ENCODE measurements at regions not wholly inside any gene's neighbourhood (a gene's known extent, or its start where the extent isn't known, plus 50 kb on each side); places are given as distances from the start of the nearest gene placed in this dataset.
A peak's percentile ranks its signal among the peaks of the same experiment; 100 is the strongest.

DNA sequence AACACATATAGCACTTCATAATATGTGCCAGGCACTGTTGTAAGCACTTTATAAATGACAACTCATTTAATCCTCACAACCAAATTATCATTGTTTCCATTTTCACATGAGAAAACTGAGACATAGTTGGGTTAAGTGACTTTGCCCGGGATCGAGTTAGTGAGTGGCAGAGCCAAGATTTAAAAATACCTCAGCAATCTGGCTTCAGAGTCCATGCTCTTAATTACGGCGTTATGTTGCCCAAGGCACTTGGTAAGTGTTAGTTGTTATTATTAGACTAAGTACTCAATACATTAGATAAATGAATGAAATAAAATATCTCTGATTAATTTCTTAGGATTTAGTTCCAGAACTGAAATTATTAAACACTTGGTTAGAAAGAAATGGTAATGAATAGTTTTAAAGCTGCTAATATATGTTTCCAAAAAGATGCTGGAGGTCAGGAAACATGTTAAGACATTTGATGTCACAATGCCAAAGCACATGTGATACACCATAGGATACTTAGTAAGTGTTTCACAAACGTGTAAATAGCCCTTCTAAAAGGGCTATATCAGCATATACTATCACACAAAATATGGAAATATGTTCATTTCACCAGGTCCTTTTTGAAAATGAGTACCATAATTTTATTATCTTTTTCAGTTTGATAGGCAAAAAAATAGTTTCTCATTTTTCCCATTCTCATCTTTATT, 301.9 kb downstream of the GPAT3 start:
- no peak for DNase-seq

DNA sequence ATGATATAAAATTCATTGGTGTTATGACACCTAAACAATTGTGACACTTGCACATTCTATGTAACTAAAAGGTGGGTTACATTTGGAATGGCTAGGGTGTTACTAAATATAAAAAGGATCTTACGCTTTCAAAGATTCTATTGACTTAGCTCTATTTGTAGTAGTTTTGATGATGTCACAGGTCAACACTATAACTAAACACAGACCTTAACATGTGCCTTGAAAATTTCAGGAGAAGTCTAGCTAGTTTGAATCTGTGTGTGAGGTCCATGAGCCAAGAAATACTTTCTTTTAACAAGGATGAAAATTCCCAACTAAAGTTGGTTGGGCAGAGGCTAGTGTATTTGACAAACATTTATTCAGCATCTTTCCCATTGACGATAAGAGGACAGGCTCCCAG, 298.0 kb downstream of the GPAT3 start:
- no peak for DNase-seq

DNA sequence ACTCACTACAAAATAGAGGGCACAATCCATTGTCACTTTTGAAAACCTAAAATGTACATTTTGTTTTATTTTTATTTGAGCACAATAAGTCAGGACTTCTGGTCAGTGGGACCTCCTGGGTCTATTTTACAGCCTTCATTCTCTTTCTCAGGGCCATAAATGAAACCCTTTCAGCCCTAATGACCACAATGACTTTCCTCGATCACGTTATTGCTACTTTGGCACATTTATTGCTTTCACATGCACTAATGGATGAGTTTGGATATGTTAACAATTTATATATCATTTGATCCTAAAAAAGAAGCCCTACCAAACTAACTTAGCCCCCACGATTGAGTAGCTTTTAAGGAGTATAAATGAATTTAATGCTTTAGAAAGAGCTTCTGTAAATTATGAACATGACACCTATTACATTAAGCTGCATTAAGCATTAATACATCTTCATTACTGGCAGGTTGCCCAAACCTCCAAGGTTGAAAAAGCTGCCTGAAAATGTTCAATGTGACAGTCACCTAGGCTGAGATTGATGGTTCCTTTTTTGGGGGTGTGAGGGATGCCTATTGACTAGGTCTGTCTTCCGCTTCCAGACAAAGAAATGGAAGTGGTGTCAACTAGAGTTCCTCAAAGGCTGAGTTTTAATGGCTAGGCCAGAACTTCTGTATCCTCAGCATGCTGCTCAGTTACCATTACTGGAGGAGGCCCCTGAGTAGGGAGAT, 296.4 kb downstream of the GPAT3 start:
- DNase-seq: no peak

DNA sequence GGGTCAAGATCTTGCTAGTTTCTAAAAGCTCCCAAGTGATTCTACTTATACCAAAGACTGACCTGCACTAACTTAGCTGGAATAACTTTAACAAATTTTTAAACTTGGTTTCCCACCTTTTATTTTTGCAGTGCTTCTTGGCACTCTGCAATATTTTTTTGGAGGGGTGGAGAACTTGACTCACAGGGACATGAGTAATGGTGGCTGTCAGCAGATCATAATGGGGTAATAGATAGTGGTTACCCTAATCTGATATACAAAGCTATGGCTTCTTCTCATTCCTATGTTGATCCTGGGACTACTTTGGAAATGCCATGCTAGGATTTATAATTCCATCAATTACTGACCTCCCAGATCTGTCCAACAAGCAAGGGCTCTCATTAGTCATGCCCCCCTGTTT, 295.7 kb downstream of the GPAT3 start:
- no peak for DNase-seq

DNA sequence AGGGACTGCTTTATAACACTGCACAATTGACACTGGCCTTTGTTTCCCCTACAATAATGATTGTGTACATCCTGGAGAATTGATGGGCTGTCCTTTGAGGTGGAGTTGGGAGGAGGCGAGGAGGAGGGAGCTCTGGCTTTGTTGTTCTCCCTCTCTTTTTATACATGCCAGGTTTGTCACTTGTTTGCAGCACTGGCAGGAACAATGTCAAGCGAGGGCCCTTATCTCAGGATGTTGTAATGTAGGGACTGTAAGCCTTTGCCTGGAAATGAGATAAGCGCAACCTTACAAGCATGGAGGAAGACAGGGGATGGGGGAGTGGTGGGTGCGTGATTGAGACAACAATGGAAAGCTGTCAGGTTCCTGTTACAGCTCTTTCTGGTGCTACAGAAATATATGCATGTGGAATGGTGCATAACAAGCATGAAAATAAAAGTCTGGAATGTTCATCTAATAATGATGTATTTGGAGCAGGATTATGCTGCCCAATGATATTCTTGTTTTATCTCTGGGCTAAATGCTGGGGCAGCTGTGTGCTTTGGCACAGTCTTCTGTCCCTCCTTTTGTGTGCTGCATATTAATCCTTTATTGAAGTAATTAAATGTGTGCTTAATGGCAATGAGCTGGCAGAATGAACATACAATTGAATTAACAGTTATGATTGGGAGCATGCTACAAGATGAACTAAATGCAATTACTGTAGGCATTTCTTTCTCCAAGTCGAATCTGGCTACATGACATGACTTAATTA, 294.4 kb downstream of the GPAT3 start:
- no peak for DNase-seq

DNA sequence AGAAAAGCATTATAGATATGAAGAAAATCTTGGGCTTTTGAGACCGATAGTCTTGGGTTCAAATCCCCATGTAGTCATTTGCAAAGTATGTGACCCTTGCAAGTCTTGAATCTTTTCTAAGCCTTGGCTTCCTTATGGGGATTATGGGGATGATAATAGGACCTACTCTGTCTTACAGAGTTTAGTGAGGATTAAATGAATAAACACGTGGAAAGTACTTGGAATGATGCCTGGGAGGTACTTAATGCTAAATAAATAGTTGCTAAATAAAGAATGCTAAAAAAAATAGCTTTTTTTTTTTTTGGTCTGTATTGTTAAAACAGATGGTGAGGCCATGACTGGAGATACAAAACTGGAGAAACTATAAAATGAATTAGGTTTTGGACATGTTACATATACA, 292.7 kb downstream of the GPAT3 start:
- DNase-seq: no peak

DNA sequence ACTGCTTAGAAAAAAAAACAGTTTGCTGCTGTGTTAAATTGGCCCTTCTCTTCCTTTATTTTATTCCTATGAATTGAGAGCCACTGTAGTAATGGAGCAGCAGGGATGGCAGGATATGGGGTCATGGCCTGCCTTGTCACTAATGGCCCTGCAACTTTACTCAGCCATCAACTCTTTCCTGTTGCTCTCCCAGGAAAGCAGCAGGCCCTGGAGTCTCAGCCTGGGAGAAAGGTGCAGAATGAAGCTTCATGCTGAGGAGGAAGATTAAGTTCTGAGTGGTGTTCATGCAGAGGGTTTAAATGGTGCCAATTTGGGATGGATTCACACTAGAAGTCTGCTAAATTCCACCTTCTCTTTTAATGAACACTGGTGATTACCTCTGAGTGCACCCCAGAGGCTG, 285.6 kb downstream of the GPAT3 start:
- no peak for DNase-seq

DNA sequence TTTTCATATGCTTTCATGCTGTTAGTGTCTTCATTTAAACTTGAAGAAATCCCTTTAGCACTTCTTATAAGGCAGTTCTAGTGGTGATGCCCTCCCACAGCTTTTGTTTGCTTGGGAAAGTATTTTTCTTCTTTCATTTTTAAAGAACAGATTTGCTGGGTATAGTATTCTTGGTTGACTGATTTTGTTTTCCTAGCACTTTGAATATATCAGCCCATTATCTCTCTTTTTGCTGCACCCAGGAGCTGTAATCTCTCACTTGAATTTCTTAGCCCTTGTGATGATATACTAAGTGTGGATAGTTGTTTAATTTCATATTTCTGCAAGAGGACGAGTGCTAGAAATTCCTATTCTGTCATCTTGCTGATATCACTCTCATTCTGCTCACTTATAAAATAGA, 283.7 kb downstream of the GPAT3 start:
- no peak for DNase-seq

DNA sequence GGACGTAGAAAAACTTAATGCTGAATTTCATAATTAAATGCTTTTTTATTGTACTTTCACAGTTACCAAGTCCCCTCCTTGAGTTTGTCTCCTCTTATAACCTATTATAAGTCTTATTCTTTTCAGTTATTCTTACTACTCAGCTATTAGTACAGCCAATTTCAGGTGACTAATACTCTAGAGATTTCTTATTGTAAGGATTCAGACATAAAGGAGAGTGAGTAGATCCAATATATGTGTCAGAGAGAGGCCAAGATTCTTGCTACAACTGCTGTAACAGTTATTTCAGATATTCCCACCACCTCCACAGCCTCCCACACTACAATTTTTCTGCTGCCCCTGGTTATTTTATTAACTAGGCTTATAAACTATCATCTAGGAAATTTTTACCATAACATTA, 274.5 kb downstream of the GPAT3 start:
- DNase-seq: no peak

DNA sequence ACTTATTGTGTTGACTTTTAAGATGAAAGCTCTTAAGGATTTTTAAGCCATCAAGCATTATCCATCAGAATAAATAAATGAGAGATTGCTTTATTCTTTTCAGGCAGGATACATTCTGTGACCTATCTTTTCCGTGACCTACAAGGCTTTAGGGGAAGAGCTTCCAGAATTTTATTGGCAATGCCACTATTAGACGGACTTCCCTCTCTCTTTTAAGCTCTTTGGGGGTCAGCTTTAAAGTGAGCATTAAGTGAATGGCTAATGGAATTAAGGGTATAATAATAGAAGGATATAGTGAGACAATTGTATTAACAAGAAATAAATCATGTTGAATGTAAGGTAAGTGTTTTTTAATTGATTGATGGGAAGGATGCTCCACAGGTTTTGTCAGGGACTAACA, 273.7 kb downstream of the GPAT3 start:
- DNase-seq: no peak

DNA sequence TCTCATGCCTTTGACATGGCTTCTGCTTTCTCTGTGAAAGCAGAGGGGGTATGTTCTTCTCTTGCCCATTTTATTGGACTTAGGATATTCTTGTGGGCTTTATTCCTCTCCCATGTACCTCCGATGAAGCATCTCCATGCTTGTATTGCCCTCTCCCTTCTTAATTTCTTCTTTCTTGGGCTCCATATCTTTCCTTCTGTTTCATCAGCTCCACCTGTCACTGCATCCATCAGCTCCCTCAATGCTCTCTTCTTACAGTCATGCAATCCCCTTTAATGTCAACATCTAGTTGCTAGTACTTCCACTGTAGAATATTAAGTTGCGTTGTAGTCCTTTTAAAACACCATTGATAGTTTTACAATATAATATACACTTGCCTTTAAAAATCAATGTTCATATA, 257.6 kb downstream of the GPAT3 start:
- no peak for DNase-seq

DNA sequence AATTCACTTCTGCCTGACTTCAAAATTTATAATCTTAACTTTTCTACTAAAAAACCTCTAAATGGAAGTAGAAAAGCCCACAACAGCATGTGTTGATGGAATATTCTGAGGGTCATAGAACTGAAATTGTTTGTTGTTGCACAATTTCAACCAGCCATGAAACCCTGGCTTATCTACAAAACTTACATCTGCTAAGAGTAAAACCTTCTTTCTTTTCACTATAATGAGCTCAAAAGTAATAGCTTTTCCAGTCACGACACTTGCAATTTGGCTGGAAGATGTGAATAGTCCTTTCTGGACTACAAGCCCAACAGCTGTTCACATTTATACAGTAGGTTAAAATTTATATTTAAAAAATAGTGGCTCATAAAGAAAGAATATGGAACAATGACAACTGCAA, 250.0 kb downstream of the GPAT3 start:
- DNase-seq: no peak

DNA sequence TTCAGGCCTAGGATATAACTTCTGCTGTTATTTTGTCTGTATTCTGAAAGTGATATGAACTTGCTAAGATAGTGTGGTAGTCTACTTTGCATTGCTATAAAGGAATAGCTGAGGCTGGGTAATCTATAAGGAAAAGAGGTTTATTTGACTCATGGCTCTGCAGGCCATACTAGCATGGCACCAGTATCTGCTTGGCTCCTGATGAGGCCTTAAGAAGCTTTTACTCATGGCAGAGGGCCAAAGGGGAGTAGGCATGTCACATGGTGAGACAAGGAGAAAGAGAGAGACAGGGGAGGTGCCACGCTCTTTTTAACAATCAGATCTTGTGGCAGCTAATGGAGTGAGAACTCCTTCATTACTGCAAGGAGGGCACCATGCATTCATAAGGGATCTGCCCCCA, 247.3 kb downstream of the GPAT3 start:
- DNase-seq: no peak

DNA sequence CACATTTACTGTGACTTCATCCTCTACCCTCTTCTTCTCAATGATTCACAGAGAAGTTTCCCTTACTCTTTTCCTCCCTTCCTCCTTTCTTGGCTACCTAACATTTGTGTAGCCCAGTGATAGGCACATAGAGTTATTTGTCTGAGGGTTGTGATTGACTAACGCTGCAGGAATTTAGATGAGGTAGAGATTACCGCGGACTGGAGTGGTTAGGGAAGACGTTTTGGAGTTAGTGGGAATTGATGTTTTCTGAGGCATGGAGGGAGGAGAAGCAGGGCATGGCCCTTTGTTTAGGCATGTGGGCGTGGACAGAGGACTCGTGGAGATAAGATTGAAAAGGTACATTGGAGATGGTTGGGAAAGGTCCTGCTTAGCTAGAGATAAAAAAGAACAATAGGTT, 246.7 kb downstream of the GPAT3 start:
- no peak for DNase-seq

DNA sequence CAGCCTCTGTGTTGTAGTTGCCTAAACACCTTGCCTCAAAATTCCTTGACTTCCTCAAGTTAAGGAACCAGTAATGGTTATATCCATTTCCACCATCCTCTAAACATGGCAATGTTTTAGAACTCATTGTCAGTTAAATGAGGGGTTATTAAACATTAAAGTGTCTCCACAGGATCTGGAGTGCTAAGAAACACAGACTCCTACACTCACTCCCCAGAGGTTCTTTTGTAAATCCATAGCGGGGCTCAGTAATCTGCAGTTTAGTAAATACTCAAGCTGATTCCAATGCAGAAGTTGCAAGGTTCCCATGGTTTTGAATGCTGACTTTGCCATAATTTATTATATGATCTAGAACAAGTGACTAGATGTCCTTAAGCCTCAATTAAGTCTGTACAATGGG, 245.5 kb downstream of the GPAT3 start:
- no peak for DNase-seq

DNA sequence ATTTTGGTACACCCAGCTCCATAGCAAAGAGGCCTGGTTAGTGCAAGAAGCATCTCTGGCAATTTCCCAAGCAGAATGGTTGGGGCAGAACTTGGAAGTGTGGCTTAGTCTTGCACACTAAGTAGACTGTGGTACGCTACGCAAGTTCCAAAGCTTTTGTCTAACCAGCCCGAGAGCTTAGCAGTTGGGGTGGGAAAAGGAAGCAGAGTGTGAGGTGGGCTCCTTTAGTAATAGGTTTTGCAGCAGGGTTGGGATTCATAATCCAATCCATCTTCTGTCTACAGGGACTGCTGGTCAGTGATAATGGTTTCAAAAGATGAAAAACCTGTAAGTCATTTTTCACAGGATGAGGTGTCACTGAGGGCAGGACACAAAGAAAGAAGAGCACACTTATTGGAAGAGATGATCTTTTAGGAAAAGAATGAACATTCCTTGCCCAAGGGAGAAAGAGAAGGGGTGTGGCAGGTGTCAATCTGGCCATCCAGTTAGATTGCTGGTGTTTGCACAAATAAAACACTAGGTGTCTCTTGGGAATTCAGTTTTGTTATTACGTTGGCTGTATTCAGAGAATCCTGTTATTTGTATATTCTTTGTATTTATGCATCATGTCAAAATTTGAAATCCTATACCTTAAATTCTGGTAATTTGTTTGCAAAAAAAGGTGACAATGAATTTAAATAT, 244.3 kb downstream of the GPAT3 start:
- no peak for DNase-seq

DNA sequence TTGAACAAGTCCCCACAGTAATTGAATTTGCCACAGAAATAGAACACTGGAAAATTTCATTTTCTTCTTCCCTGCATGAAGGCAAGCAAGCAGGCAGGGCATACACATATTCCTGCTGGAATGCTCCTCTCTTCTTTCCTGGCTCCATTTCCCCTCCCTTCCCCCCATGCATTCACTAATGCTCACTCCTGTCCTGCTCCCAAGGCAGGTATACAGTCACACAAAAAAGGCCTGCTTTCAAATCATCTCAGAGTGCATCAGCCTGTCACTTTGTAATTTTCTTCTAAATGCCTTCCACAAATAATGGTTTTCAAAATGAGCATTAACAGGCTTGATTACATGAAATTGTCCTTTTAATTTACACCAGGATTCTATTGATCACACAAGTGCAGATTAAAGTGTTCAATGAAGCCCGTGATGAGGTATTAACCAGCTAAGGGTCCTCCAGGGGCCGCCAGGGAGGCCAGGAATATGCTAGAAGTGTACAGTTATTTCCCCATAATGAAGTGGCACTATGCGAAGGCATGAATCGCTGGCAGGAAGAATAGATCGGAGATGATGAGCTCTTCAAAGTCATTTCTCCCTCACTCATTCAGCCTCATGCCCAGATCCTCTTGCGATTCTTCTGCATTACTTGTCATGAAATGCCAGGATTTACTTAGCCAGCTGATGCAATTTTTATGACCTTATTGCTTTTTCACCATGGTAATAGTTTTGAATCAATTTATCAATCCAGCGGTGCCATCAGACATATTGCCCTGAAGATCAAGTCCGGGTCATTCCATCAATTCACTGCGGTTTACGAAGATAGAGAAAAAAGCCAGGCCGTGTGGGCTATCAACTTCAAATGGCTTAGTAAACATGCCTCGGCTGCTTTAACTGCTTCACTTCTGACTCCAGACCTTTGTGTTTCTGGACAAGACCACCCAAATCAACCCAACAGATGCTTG, 243.5 kb downstream of the GPAT3 start:
- DNase-seq: no peak

DNA sequence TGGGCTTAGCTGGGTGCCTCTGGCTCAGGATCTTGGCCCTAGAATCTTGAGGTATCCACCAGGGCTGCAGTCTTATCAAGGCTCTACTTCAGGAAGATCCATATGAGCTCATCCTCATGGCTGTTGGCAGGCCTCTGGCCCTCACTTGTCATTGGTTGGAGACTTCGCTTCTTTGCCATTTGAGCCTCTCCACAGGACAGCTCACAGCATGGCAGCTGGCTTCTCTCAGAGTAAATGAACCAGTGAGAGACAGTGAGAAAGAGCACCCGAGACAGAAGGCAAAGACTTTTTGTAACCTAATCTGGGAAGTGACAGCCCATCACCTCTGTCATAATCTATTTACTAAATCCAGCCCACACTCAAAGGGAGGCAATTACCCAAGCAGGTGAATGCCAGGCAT, 236.8 kb downstream of the GPAT3 start:
- no peak for DNase-seq

DNA sequence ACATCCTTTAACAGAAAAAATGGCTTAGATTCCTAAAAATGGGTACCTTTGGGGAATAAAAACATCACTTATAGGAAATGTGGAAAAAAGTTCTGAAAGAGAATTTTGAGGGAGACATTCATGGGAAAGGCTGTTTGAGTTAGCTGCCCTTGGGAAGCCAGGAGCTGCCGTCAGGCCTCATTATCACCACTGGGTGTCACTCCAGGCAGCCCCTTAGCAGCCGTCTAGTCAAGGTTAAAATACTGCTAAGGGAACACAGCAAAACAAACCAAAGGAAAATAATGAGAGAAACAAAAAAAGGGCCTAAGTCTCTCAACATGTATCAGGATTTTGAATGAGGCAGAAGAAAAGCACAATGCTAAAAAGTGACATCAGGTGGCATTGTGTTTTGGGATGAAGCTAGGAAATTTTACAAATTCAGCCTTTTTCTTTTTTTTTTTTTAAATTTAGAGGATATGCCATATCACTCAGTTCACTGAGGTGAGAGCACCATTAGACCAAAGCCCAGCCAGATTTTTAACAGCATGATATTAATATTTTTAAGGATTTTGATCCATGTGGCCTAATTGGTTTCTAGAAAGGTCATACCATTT, 235.3 kb downstream of the GPAT3 start:
- DNase-seq: peak; percentile 49

DNA sequence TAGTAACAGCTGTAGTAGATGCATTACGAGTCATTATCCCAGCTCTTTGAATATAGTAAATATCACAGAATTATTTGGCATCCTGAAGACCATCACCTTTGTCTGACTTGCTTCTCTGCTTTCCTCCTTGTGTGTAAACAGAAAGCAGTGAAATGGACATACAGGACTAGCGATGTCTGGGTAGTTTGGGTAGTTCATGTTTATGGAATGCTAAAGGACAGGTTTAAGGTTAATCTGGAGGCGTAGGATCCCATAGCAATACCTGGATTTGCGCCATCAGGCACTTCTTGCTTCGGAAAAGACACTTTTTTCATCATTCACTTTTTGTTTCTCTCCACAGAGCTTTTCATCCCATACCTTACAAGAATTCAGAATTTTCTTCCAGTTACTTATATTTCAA, 232.2 kb downstream of the GPAT3 start:
- DNase-seq: no peak

DNA sequence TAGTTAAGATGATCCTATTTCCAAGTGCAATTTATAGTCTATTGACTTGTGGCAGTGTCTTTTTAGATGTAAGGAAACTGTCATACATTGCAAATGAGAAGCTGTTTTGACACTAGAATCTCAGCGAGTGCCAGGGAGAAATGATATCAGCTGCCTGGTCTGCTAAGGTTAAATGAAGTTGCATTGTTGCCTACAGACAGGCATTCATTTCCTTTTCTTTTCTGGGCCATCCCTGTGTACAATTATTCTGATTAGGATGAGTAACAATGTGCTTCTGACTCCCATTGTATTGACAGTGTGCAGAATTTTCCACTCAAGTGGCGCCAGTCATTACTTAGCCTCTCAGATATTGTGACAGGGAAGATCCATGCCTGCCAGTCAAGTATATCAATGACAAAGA, 231.2 kb downstream of the GPAT3 start:
- no peak for DNase-seq

DNA sequence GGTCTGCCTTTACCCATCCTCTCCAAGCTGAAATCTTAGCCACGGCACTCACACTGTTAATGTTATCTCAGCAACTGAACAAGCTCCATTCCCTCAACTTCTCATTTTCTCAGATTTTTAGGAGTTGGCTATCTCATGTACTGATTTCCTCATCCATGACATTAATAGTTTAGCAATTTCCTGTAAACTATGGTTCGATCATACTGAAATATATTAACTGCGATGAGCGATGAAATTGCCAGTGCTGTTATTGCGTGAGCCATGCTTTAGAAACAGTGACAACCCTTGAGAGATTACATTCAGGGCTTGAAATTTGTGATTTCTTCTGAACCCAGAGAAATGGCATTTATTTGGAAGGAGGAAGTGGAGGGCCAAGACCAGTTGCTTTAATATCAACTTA, 223.7 kb downstream of the GPAT3 start:
- no peak for DNase-seq

Data from right forelimb (tissue), 1 donor.